ENCODE measurements at regions not wholly inside any gene's neighbourhood (a gene's known extent, or its start where the extent isn't known, plus 50 kb on each side); places are given as distances from the start of the nearest gene placed in this dataset.

DNA sequence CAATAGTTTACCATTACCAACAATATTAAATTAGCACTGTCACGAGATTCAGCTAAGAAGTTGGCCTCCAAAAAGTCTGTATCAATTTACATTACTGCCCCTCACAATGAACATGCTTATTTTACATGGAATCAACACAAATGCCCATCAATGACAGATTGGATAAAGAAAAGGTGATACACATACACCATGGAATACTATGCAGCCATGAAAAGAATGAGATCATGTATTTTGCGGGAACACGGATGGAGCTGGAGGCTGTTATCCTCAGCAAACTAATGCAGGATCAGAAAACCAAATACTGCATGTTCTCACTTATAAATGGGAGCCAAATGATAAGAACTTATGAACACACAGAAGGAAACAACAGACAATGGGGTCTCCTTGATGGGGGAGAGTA lies 211.8 kb upstream of the RREB1 start:
- no peak overlapping the region for H3K4me3 ChIP-seq (ENCODE audit: low read depth, low read length)
- DNase-seq: no peak

DNA sequence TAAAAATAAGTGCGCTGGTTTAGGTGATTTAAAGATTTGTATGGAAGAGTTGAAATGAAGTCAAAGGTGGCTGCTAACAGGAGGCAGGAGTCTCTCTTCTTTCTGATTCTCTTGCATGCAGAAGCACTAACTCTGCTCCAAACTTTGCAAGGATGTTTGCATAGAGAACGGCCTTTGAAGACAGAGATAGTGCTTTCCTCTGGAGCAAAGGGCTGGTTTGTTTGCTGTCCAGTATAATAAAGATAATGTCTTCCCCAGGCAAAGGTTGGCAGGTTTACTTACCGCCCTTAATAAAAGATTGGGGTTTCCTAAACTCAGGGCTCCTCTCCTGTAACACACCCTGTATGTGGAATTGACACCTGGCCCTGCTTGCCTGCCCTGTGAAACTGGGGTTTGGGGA lies 210.6 kb upstream of the RREB1 start:
- no peak overlapping the region for H3K4me3 ChIP-seq (ENCODE audit: low read depth, low read length)
- DNase-seq: no peak
- H3K36me3 ChIP-seq: no peaks in the 10 kb centered on the region
- H3K27ac ChIP-seq: no peak overlapping the region
- TF ChIP-seq, protein P1, sequence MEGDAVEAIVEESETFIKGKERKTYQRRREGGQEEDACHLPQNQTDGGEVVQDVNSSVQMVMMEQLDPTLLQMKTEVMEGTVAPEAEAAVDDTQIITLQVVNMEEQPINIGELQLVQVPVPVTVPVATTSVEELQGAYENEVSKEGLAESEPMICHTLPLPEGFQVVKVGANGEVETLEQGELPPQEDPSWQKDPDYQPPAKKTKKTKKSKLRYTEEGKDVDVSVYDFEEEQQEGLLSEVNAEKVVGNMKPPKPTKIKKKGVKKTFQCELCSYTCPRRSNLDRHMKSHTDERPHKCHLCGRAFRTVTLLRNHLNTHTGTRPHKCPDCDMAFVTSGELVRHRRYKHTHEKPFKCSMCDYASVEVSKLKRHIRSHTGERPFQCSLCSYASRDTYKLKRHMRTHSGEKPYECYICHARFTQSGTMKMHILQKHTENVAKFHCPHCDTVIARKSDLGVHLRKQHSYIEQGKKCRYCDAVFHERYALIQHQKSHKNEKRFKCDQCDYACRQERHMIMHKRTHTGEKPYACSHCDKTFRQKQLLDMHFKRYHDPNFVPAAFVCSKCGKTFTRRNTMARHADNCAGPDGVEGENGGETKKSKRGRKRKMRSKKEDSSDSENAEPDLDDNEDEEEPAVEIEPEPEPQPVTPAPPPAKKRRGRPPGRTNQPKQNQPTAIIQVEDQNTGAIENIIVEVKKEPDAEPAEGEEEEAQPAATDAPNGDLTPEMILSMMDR (IDR thresholded peaks at IDR 0.05; ENCODE audit: low read depth, low read length): no peak
- H3K27me3 ChIP-seq (ENCODE audit: insufficient read depth, low read depth, severe bottlenecking): no peaks in the 10 kb centered on the region
- peaks cover 5% of the 10 kb centered on the region for H3K9me3 ChIP-seq (ENCODE audit: severe bottlenecking)

More for the DNA sequence above, 211.8 kb upstream of the RREB1 start:
- no peaks in the 10 kb centered on the region for H3K27me3 ChIP-seq (ENCODE audit: insufficient read depth, low read depth, severe bottlenecking)
- H3K27ac ChIP-seq: no peak overlapping the region
- no peaks in the 10 kb centered on the region for H3K36me3 ChIP-seq
- TF ChIP-seq, protein P1 (IDR thresholded peaks at IDR 0.05; ENCODE audit: low read depth, low read length): no peak
- peaks cover 5% of the 10 kb centered on the region for H3K9me3 ChIP-seq (ENCODE audit: severe bottlenecking)

DNA sequence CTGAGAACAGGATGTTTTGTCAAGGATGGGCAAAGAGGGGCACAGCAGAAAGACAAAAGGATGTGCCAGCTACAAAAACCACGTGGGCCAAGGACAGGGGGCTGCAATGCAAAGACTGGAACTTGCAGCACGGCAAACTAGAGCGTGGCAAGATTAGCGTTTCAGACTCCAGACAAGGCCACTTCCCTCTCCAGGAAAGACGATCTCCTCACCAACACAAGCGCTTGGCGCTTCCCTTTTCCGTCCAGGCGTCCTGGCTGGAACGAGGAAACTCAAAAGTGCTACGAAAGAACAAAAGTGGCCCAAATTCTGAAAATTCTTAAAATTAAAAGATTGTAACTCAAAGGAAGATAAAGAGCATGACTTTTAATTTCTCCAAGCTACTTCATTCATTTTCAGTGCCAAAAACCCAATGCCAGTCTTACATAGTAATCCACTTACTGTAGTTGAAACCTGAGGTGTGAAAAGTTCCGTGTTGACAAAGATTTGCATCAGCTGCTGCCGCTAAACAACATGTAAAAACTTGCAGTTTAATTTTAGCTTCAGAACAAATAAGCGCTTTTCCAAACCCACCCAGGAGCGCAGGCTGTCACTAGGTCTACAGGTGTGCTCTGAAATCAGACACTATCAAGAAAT lies 207.1 kb upstream of the RREB1 start:
- Histone ChIP-seq H3K9me3 (ENCODE audit: severe bottlenecking) (peaks cover 5% of the 10 kb centered on the region), H3K36me3 (no peaks in the 10 kb centered on the region), H3K27ac (no peak overlapping the region), H3K27me3 (ENCODE audit: insufficient read depth, low read depth, severe bottlenecking) (no peaks in the 10 kb centered on the region), H3K4me3 (ENCODE audit: low read depth, low read length) (no peak overlapping the region)
- DNase-seq: no peak
- TF ChIP-seq, protein P1 (IDR thresholded peaks at IDR 0.05; ENCODE audit: low read depth, low read length): no peak

DNA sequence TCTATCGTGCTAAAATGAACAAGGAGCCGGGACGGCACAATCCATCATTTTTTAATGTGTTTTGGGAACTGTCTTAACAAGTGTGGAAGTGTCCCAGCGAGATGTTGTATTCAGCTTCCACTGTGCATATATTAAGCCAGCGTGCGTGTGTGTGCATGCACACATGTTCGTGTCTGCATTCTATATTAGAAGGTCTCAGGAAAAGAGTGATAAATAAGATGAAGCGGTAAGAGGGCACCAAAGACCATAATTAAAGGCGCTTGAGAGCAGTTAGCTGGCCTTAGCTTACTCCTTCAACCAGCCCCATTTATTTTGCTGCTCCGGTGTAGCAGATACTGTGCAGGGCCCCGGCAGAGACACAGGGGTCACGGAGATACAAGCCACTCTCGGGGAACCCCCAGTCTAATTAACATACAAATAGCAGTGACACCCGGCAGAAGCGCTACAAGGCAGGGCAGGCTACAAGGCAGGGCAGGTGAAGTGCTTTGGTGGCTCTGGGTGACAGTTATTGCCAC lies 206.5 kb upstream of the RREB1 start:
- H3K27ac ChIP-seq: no peak overlapping the region
- TF ChIP-seq, protein P1 (IDR thresholded peaks at IDR 0.05; ENCODE audit: low read depth, low read length): no peak
- no peak for DNase-seq
- H3K27me3 ChIP-seq (ENCODE audit: insufficient read depth, low read depth, severe bottlenecking): no peaks in the 10 kb centered on the region
- no peak overlapping the region for H3K4me3 ChIP-seq (ENCODE audit: low read depth, low read length)
- H3K36me3 ChIP-seq: no peaks in the 10 kb centered on the region
- H3K9me3 ChIP-seq (ENCODE audit: severe bottlenecking): no peaks in the 10 kb centered on the region

DNA sequence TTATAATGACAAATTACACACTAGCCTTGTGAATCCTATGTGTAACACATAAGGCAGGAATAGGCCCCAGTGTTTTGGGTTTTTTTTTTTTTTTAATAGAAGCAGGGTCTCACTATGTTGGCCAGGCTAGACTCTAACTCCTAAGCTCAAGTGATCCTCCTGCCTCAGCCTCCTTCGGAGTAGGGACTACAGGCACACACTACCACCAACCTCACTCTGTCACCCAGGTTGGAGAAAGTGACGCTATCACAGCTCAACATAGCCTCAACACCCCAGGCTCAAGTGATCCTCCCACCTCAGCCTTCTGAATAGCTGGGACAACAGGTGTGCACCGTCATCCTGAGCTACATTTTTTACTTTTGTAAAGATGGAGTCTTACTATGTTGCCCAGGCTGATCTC lies 205.8 kb upstream of the RREB1 start:
- Histone ChIP-seq H3K27ac (no peak overlapping the region), H3K36me3 (no peaks in the 10 kb centered on the region), H3K27me3 (ENCODE audit: insufficient read depth, low read depth, severe bottlenecking) (no peaks in the 10 kb centered on the region)

More for the DNA sequence above, 205.8 kb upstream of the RREB1 start:
- TF ChIP-seq, protein P1 (IDR thresholded peaks at IDR 0.05; ENCODE audit: low read depth, low read length): no peak
- H3K4me3 ChIP-seq (ENCODE audit: low read depth, low read length): no peak overlapping the region
- no peak for DNase-seq
- no peaks in the 10 kb centered on the region for H3K9me3 ChIP-seq (ENCODE audit: severe bottlenecking)

Data from WERI-Rb-1 (cell line).